ENCODE measurements at regions not wholly inside any gene's neighbourhood (a gene's known extent, or its start where the extent isn't known, plus 50 kb on each side); places are given as distances from the start of the nearest gene placed in this dataset.
"Not testable (repeated sequence)": the region's sequence is repeated elsewhere in the genome, so short reads cannot be mapped to it uniquely, and the experiment has no call there.

DNA sequence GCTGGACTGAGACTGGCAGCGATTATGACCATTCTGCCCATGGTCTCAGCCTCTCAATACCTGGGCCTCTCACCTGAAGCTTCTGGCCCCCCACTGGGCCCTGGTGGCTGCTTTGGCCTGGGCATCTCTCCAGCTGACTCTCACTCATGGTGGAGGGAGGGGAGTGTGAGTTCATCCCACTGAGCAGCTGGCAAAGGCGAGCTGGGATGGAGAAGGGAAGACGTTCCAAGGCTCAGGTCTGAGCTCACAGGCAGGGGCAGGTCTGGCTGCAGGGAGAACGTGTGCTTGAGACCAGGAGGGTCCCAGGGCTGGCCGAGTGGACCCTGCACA lies 103.5 kb downstream of the TMEM121 start:
- H3K9me2 ChIP-seq (replicated peaks; ENCODE audit: control insufficient read depth, low read length), result no peaks in the 10 kb centered on the region
- no peaks in the 10 kb centered on the region for H3K9me3 ChIP-seq (ENCODE audit: control insufficient read depth, insufficient read depth, low read length)
- TF ChIP-seq EZH2phosphoT487 (IDR thresholded peaks at IDR 0.05; ENCODE audit: borderline replicate concordance, low read length), result no peak
- TF ChIP-seq, protein P1, sequence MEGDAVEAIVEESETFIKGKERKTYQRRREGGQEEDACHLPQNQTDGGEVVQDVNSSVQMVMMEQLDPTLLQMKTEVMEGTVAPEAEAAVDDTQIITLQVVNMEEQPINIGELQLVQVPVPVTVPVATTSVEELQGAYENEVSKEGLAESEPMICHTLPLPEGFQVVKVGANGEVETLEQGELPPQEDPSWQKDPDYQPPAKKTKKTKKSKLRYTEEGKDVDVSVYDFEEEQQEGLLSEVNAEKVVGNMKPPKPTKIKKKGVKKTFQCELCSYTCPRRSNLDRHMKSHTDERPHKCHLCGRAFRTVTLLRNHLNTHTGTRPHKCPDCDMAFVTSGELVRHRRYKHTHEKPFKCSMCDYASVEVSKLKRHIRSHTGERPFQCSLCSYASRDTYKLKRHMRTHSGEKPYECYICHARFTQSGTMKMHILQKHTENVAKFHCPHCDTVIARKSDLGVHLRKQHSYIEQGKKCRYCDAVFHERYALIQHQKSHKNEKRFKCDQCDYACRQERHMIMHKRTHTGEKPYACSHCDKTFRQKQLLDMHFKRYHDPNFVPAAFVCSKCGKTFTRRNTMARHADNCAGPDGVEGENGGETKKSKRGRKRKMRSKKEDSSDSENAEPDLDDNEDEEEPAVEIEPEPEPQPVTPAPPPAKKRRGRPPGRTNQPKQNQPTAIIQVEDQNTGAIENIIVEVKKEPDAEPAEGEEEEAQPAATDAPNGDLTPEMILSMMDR (IDR thresholded peaks at IDR 0.05; ENCODE audit: low read depth, low read length, poor library complexity, severe bottlenecking), result no peak
- no peak overlapping the region for H3K4me2 ChIP-seq (ENCODE audit: low read length)
- H3K27ac ChIP-seq (ENCODE audit: low read depth, low read length), result no peak overlapping the region
- peaks cover 24% of the 10 kb centered on the region for H3K27me3 ChIP-seq (ENCODE audit: control insufficient read depth, low read length)
- peaks cover 3% of the 10 kb centered on the region for H3F3A ChIP-seq (ENCODE audit: control insufficient read depth, insufficient read depth)
- peaks cover 14% of the 10 kb centered on the region for H3K36me3 ChIP-seq (ENCODE audit: control insufficient read depth, low read length)
- H3K4me3 ChIP-seq (ENCODE audit: low read length), result no peak overlapping the region
- H3K4me1 ChIP-seq (ENCODE audit: control insufficient read depth, low read length), result 0 out of 2 replicates have a peak, but pooled peaks cover 2% of the 10 kb centered on the region
- H4K20me1 ChIP-seq (ENCODE audit: control insufficient read depth, insufficient read depth, low read depth, low read length), result no peaks in the 10 kb centered on the region
- peaks cover 8% of the 10 kb centered on the region for H3K79me2 ChIP-seq (ENCODE audit: control insufficient read depth, low read length)

DNA sequence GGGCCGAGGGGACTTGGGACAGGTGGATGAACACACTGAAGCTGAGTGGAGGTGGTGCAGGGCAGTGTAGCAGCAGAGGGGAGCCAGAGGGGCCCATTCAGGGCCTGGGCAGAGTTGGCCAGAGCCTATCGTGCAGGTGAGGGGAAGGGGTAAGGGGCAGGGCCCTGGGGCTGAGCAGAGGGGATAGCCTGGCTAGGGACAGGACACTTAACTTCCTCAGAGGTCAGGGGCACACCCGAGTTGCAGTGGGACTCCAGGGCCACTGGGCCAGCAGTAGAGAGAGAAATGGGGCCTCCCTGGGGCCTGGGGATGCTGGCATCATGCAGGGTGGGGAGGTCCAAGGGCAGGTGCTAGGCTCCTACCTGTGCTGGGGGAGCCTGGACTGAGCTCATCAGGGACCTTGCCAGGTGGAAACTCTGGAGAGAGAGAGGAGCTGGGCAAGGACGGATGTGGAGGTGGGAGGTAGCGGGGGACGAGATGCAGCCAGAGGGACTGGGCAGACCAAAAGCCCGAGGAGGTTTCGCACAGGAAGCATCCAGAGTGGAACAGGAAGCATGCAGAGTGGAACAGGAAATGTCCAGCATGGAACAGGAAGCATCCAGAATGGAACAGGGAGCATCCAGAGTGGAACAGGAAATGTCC lies 104.0 kb downstream of the TMEM121 start:
- H3K27ac ChIP-seq (ENCODE audit: low read depth, low read length); H3F3A ChIP-seq (ENCODE audit: control insufficient read depth, insufficient read depth); H3K36me3 ChIP-seq (ENCODE audit: control insufficient read depth, low read length); H3K9me2 ChIP-seq (replicated peaks; ENCODE audit: control insufficient read depth, low read length); H3K4me2 ChIP-seq (ENCODE audit: low read length); H4K20me1 ChIP-seq (ENCODE audit: control insufficient read depth, insufficient read depth, low read depth, low read length); H3K4me3 ChIP-seq (ENCODE audit: low read length); H3K79me2 ChIP-seq (ENCODE audit: control insufficient read depth, low read length); H3K4me1 ChIP-seq (ENCODE audit: control insufficient read depth, low read length); H3K9me3 ChIP-seq (ENCODE audit: control insufficient read depth, insufficient read depth, low read length): not testable (repeated sequence)
- peaks cover 24% of the 10 kb centered on the region for H3K27me3 ChIP-seq (ENCODE audit: control insufficient read depth, low read length)

DNA sequence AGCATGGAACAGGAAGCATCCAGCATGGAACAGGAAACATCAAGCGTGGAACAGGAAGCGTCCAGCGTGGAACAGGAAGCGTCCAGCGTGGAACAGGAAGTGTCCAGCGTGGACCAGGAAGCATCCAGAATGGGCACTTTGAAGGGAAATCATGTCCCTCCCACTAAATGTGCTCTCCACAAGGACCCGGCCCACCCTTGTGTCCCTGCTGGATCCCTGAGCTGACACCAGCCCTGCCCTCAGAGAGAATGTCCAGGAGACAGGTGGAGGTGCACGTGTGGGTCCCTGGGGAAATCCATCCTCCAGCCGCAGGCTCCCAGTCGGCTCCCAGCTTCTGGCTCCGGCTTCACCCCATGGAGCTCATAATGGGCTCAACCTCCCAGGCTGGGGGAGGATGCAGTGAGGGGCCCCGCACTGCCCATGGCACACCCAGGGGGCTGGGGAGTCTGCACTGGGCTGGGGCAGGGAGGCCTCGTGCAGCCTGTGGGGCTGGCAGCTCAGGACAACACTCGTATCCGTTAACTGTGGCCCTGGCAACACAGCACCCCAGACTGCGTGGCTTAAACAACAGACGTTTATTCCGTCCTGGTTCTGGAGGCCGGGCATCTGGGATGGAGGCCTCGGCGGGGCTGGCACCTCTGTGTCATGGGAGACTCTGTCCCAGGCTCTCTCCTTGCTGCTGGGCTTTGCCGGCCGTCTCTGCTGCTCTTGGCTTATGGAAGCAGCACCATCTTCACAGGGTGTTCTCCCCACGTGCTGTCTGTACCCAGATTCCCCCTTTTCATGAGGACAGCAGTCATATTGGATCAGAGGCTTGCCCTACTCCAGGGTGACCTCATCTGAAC lies 104.8 kb downstream of the TMEM121 start:
- H3F3A ChIP-seq (ENCODE audit: control insufficient read depth, insufficient read depth); H3K4me3 ChIP-seq (ENCODE audit: low read length); H4K20me1 ChIP-seq (ENCODE audit: control insufficient read depth, insufficient read depth, low read depth, low read length); H3K36me3 ChIP-seq (ENCODE audit: control insufficient read depth, low read length); H3K4me2 ChIP-seq (ENCODE audit: low read length); H3K79me2 ChIP-seq (ENCODE audit: control insufficient read depth, low read length); H3K4me1 ChIP-seq (ENCODE audit: control insufficient read depth, low read length); H3K9me3 ChIP-seq (ENCODE audit: control insufficient read depth, insufficient read depth, low read length); H3K27ac ChIP-seq (ENCODE audit: low read depth, low read length); H3K9me2 ChIP-seq (replicated peaks; ENCODE audit: control insufficient read depth, low read length): not testable (repeated sequence)
- peaks cover 24% of the 10 kb centered on the region for H3K27me3 ChIP-seq (ENCODE audit: control insufficient read depth, low read length)

DNA sequence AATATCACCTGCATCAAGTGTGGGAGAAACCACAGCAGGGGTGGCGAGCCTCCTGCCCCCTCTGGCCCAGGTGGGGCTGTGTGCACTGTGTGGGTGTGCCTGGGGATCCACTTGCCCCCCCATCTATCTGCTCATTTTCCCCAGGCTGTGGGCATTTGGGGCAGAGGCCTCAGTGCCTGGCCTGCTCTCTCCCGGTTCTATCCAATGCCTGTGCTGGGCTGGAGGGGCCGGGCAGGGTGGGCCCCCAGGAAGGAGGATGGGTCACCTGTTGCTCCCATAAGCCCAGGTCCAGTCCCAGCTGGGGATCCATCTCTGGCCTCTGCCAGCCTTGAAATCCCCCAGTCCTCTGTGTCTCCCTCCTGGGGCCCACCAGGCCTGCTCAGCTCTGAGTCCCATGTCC lies 105.6 kb downstream of the TMEM121 start:
- Histone ChIP-seq H3K27me3 (ENCODE audit: control insufficient read depth, low read length) (peaks cover 24% of the 10 kb centered on the region), H3F3A (ENCODE audit: control insufficient read depth, insufficient read depth) (no peaks in the 10 kb centered on the region), H4K20me1 (ENCODE audit: control insufficient read depth, insufficient read depth, low read depth, low read length) (no peaks in the 10 kb centered on the region), H3K9me3 (ENCODE audit: control insufficient read depth, insufficient read depth, low read length) (no peaks in the 10 kb centered on the region), H3K4me2 (ENCODE audit: low read length) (no peak overlapping the region), H3K79me2 (ENCODE audit: control insufficient read depth, low read length) (peaks cover 8% of the 10 kb centered on the region), H3K4me1 (ENCODE audit: control insufficient read depth, low read length) (0 out of 2 replicates have a peak, but pooled peaks cover 2% of the 10 kb centered on the region), H3K27ac (ENCODE audit: low read depth, low read length) (no peak overlapping the region), H3K4me3 (ENCODE audit: low read length) (no peak overlapping the region), H3K36me3 (ENCODE audit: control insufficient read depth, low read length) (peaks cover 7% of the 10 kb centered on the region), H3K9me2 (replicated peaks; ENCODE audit: control insufficient read depth, low read length) (no peaks in the 10 kb centered on the region)
- TF ChIP-seq, protein P1 (IDR thresholded peaks at IDR 0.05; ENCODE audit: low read depth, low read length, poor library complexity, severe bottlenecking), result no peak
- TF ChIP-seq EZH2phosphoT487 (IDR thresholded peaks at IDR 0.05; ENCODE audit: borderline replicate concordance, low read length), result no peak

DNA sequence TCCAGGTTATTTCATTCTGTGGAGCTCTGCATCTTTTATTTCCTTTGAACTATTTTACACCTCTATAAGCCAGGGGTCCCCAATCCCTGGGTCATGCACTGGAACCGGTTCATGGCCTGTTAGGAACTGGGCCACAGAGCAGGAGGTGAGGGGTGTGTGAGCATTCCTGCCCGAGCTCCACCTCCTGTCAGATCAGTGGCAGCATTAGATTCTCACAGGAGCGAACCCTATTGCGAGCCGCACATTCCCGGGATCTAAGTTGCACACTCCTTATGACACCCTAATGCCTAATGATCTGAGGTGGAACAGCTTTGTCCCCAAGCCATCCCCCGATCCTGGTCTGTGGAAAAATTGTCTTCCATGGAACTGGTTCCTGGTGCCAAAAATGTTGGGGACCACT lies 107.2 kb downstream of the TMEM121 start:
- not testable (repeated sequence) for H4K20me1 ChIP-seq (ENCODE audit: control insufficient read depth, insufficient read depth, low read depth, low read length); H3K4me2 ChIP-seq (ENCODE audit: low read length); H3K27ac ChIP-seq (ENCODE audit: low read depth, low read length); H3K79me2 ChIP-seq (ENCODE audit: control insufficient read depth, low read length); H3K4me1 ChIP-seq (ENCODE audit: control insufficient read depth, low read length); H3K9me2 ChIP-seq (replicated peaks; ENCODE audit: control insufficient read depth, low read length); H3K9me3 ChIP-seq (ENCODE audit: control insufficient read depth, insufficient read depth, low read length); H3K36me3 ChIP-seq (ENCODE audit: control insufficient read depth, low read length); H3F3A ChIP-seq (ENCODE audit: control insufficient read depth, insufficient read depth); H3K4me3 ChIP-seq (ENCODE audit: low read length)
- peaks cover 14% of the 10 kb centered on the region for H3K27me3 ChIP-seq (ENCODE audit: control insufficient read depth, low read length)

Measured in DOHH2 (cell line).